ENCODE measurements at regions not wholly inside any gene's neighbourhood (a gene's known extent, or its start where the extent isn't known, plus 50 kb on each side); places are given as distances from the start of the nearest gene placed in this dataset.

DNA sequence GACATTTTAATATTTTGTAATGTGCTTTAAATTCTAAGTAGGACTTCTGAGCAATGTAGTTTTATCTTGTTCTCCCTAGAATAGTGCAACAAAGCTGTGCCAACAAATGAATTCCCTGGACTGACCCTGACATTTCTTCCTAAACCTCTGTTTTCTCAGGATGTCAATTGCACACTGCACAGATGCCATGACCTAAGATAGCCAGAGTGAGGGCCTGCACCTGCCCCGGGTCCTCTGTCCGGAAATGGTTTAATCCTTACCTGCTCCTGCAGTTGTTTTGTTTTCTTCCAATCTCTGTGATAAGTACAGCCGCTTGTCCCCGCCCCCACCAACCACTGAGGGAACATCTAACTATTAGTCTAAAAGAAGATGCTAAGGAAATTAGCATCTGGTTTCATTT lies 831.5 kb downstream of the GALC start:
- TF ChIP-seq, protein P1, sequence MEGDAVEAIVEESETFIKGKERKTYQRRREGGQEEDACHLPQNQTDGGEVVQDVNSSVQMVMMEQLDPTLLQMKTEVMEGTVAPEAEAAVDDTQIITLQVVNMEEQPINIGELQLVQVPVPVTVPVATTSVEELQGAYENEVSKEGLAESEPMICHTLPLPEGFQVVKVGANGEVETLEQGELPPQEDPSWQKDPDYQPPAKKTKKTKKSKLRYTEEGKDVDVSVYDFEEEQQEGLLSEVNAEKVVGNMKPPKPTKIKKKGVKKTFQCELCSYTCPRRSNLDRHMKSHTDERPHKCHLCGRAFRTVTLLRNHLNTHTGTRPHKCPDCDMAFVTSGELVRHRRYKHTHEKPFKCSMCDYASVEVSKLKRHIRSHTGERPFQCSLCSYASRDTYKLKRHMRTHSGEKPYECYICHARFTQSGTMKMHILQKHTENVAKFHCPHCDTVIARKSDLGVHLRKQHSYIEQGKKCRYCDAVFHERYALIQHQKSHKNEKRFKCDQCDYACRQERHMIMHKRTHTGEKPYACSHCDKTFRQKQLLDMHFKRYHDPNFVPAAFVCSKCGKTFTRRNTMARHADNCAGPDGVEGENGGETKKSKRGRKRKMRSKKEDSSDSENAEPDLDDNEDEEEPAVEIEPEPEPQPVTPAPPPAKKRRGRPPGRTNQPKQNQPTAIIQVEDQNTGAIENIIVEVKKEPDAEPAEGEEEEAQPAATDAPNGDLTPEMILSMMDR (conservative IDR thresholded peaks at IDR 0.05), result no peak
- no peak for TF ChIP-seq EZH2 (IDR thresholded peaks at IDR 0.05; ENCODE audit: low read depth)

Measured in PC-9 (cell line).